ENCODE measurements at regions not wholly inside any gene's neighbourhood (a gene's known extent, or its start where the extent isn't known, plus 50 kb on each side); places are given as distances from the start of the nearest gene placed in this dataset.

DNA sequence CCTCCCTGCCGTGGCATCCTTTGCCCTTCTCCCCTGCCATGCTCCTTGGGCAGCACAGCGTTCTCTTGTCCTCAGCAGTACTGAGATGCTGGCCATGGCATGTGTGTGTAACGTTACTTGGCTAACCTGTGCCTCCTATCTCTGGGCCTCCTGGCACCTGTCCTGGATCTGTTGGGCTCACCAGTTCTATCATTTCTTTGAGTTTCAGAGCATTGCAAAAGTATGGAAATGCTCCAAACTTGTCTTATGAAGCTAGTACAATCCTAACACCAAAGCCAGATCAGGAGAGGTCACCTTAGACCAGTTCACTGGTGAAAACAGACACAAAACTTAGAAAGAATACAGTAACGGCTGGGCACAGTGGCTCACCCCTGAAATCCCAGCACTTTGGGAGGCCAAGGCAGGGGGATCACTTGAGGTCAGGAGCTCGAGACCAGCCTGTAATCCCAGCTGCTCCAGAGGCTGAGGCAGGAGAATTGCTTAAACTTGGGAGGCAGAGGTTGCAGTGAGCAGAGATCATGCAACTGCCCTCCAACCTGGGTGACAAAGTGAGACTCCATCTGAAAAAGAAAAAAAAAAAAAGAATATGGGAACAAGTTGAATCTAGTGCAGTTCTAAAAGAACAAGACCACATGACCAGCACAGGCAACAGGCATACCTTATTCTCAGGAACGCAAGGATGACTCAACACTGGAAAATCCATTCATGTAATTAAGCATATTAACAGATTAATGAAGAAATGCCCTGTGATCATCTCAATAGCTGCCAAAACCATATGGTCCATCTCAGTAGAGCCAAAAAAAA, 62.4 kb upstream of the TRPM1 start:
- TF ChIP-seq TP53 (CRISPR knock-in tag; IDR thresholded peaks at IDR 0.05): no peak
- TF ChIP-seq FOXJ3 (CRISPR knock-in tag; IDR thresholded peaks at IDR 0.05; ENCODE audit: borderline replicate concordance): no peak
- TF ChIP-seq, protein P1, sequence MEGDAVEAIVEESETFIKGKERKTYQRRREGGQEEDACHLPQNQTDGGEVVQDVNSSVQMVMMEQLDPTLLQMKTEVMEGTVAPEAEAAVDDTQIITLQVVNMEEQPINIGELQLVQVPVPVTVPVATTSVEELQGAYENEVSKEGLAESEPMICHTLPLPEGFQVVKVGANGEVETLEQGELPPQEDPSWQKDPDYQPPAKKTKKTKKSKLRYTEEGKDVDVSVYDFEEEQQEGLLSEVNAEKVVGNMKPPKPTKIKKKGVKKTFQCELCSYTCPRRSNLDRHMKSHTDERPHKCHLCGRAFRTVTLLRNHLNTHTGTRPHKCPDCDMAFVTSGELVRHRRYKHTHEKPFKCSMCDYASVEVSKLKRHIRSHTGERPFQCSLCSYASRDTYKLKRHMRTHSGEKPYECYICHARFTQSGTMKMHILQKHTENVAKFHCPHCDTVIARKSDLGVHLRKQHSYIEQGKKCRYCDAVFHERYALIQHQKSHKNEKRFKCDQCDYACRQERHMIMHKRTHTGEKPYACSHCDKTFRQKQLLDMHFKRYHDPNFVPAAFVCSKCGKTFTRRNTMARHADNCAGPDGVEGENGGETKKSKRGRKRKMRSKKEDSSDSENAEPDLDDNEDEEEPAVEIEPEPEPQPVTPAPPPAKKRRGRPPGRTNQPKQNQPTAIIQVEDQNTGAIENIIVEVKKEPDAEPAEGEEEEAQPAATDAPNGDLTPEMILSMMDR (IDR thresholded peaks at IDR 0.05): no peak
- no peak for TF ChIP-seq CREB1 (CRISPR knock-in tag; IDR thresholded peaks at IDR 0.05)
- TF ChIP-seq, protein P2, sequence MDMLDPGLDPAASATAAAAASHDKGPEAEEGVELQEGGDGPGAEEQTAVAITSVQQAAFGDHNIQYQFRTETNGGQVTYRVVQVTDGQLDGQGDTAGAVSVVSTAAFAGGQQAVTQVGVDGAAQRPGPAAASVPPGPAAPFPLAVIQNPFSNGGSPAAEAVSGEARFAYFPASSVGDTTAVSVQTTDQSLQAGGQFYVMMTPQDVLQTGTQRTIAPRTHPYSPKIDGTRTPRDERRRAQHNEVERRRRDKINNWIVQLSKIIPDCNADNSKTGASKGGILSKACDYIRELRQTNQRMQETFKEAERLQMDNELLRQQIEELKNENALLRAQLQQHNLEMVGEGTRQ (CRISPR knock-in tag; IDR thresholded peaks at IDR 0.05): no peak
- no peak for TF ChIP-seq NR2C2 (CRISPR knock-in tag; IDR thresholded peaks at IDR 0.05)

Data from WTC11 (cell line).